ENCODE measurements at regions not wholly inside any gene's neighbourhood (a gene's known extent, or its start where the extent isn't known, plus 50 kb on each side); places are given as distances from the start of the nearest gene placed in this dataset.
"Not testable (repeated sequence)": the region's sequence is repeated elsewhere in the genome, so short reads cannot be mapped to it uniquely, and the experiment has no call there.

GRCh38 chr5:128701301-128701700, 163.3 kb upstream of the FBN2 start:
- Histone ChIP-seq H3K9me3 (ENCODE audit: control insufficient read depth in 2 of 2, low read length in 2 of 2) (no peaks in the 10 kb centered on the region), H3K27ac (ENCODE audit: insufficient read depth, low read length, poor library complexity, severe bottlenecking) (no peak overlapping the region), H3K4me1 (ENCODE audit: control insufficient read depth, insufficient read depth, low read length, poor library complexity, severe bottlenecking) (no peaks in the 10 kb centered on the region), H3K4me3 (ENCODE audit: low read depth, low read length) (no peak overlapping the region), H3K27me3 (ENCODE audit: control insufficient read depth, insufficient read depth, low read length) (no peaks in the 10 kb centered on the region), H3K36me3 (ENCODE audit: control insufficient read depth, insufficient read depth, low read length) (no peaks in the 10 kb centered on the region)
- H3K4me1 Mint-ChIP-seq: no peaks in the 10 kb centered on the region
- DNase-seq (no peak), ATAC-seq (ENCODE audit: low read depth in 2 of 2) (no peak)
- H3K27ac Mint-ChIP-seq: no peak overlapping the region
- H3K27me3 Mint-ChIP-seq: no peaks in the 10 kb centered on the region
- H3K9me3 Mint-ChIP-seq: peaks cover 0 to 13% (median 1%) of the 10 kb centered on the region in 7 donors
- H3K4me3 Mint-ChIP-seq: no peak overlapping the region
- no peaks in the 10 kb centered on the region for H3K36me3 Mint-ChIP-seq

- no peak overlapping the region for H3K4me3 ChIP-seq (ENCODE audit: low read depth, low read length)
- no peaks in the 10 kb centered on the region for H3K27me3 Mint-ChIP-seq
- H3K4me1 Mint-ChIP-seq: no peaks in the 10 kb centered on the region
- H3K4me1 ChIP-seq (ENCODE audit: control insufficient read depth, insufficient read depth, low read length, poor library complexity, severe bottlenecking): no peaks in the 10 kb centered on the region
- H3K27ac Mint-ChIP-seq: no peak overlapping the region
- no peaks in the 10 kb centered on the region for H3K36me3 ChIP-seq (ENCODE audit: control insufficient read depth, insufficient read depth, low read length)
- H3K4me3 Mint-ChIP-seq: no peak overlapping the region
- no peak overlapping the region for H3K27ac ChIP-seq (ENCODE audit: insufficient read depth, low read length, poor library complexity, severe bottlenecking)
- DNase-seq (no peak), ATAC-seq (ENCODE audit: low read depth in 2 of 2) (no peak)
- no peaks in the 10 kb centered on the region for H3K36me3 Mint-ChIP-seq
- H3K9me3 ChIP-seq (ENCODE audit: control insufficient read depth in 2 of 2, low read length in 2 of 2): no peaks in the 10 kb centered on the region
- peaks cover 0 to 13% (median 3%) of the 10 kb centered on the region in 7 donors for H3K9me3 Mint-ChIP-seq
- no peaks in the 10 kb centered on the region for H3K27me3 ChIP-seq (ENCODE audit: control insufficient read depth, insufficient read depth, low read length)
These were observed 165.3 kb upstream of the FBN2 start for GRCh38 chr5:128703322-128703721.

GRCh38 chr5:128706269-128706668, 168.2 kb upstream of the FBN2 start:
- Mint-ChIP-seq H3K4me3 (no peak overlapping the region), H3K9me3 (peaks cover 0 to 10% (median 4%) of the 10 kb centered on the region in 7 donors), H3K27ac (no peak overlapping the region), H3K36me3 (no peaks in the 10 kb centered on the region), H3K27me3 (no peaks in the 10 kb centered on the region), H3K4me1 (no peaks in the 10 kb centered on the region)
- Histone ChIP-seq H3K4me3 (ENCODE audit: low read depth, low read length) (no peak overlapping the region), H3K27me3 (ENCODE audit: control insufficient read depth, insufficient read depth, low read length) (no peaks in the 10 kb centered on the region), H3K27ac (ENCODE audit: insufficient read depth, low read length, poor library complexity, severe bottlenecking) (no peak overlapping the region), H3K36me3 (ENCODE audit: control insufficient read depth, insufficient read depth, low read length) (no peaks in the 10 kb centered on the region), H3K9me3 (ENCODE audit: control insufficient read depth in 2 of 2, low read length in 2 of 2) (no peaks in the 10 kb centered on the region), H3K4me1 (ENCODE audit: control insufficient read depth, insufficient read depth, low read length, poor library complexity, severe bottlenecking) (no peaks in the 10 kb centered on the region)
- ATAC-seq (ENCODE audit: low read depth in 2 of 2) (no peak), DNase-seq (no peak)

GRCh38 chr5:128708841-128709240, 170.8 kb upstream of the FBN2 start:
- Histone ChIP-seq H3K9me3 (ENCODE audit: control insufficient read depth in 2 of 2, low read length in 2 of 2) (no peaks in the 10 kb centered on the region), H3K27ac (ENCODE audit: insufficient read depth, low read length, poor library complexity, severe bottlenecking) (no peak overlapping the region), H3K36me3 (ENCODE audit: control insufficient read depth, insufficient read depth, low read length) (no peaks in the 10 kb centered on the region), H3K4me3 (ENCODE audit: low read depth, low read length) (no peak overlapping the region), H3K4me1 (ENCODE audit: control insufficient read depth, insufficient read depth, low read length, poor library complexity, severe bottlenecking) (no peaks in the 10 kb centered on the region), H3K27me3 (ENCODE audit: control insufficient read depth, insufficient read depth, low read length) (no peaks in the 10 kb centered on the region)
- H3K4me1 Mint-ChIP-seq: no peaks in the 10 kb centered on the region
- H3K27me3 Mint-ChIP-seq: no peaks in the 10 kb centered on the region
- H3K27ac Mint-ChIP-seq: no peak overlapping the region
- H3K9me3 Mint-ChIP-seq: peaks cover 0 to 10% (median 0%) of the 10 kb centered on the region in 7 donors
- DNase-seq (no peak), ATAC-seq (ENCODE audit: low read depth in 2 of 2) (no peak)
- no peak overlapping the region for H3K4me3 Mint-ChIP-seq
- no peaks in the 10 kb centered on the region for H3K36me3 Mint-ChIP-seq

GRCh38 chr5:128711216-128711615, 173.2 kb upstream of the FBN2 start:
- Mint-ChIP-seq H3K4me3 (no peak overlapping the region), H3K9me3 (peaks cover 0 to 6% (median 0%) of the 10 kb centered on the region in 7 donors), H3K27me3 (no peaks in the 10 kb centered on the region), H3K4me1 (no peaks in the 10 kb centered on the region), H3K36me3 (no peaks in the 10 kb centered on the region), H3K27ac (no peak overlapping the region)
- Histone ChIP-seq H3K4me1 (ENCODE audit: control insufficient read depth, insufficient read depth, low read length, poor library complexity, severe bottlenecking) (no peaks in the 10 kb centered on the region), H3K4me3 (ENCODE audit: low read depth, low read length) (no peak overlapping the region), H3K27me3 (ENCODE audit: control insufficient read depth, insufficient read depth, low read length) (no peaks in the 10 kb centered on the region), H3K9me3 (ENCODE audit: control insufficient read depth in 2 of 2, low read length in 2 of 2) (no peaks in the 10 kb centered on the region), H3K27ac (ENCODE audit: insufficient read depth, low read length, poor library complexity, severe bottlenecking) (no peak overlapping the region), H3K36me3 (ENCODE audit: control insufficient read depth, insufficient read depth, low read length) (no peaks in the 10 kb centered on the region)
- no peak for ATAC-seq (ENCODE audit: low read depth in 2 of 2)
- DNase-seq: no peak

GRCh38 chr5:128714551-128714950, 176.5 kb upstream of the FBN2 start:
- no peak overlapping the region for H3K27ac Mint-ChIP-seq
- DNase-seq (no peak), ATAC-seq (ENCODE audit: low read depth in 2 of 2) (no peak)
- no peak overlapping the region for H3K4me3 ChIP-seq (ENCODE audit: low read depth, low read length)
- no peak overlapping the region for H3K27ac ChIP-seq (ENCODE audit: insufficient read depth, low read length, poor library complexity, severe bottlenecking)
- peaks cover 0 to 13% (median 0%) of the 10 kb centered on the region in 7 donors for H3K9me3 Mint-ChIP-seq
- H3K4me1 Mint-ChIP-seq: no peaks in the 10 kb centered on the region
- H3K36me3 Mint-ChIP-seq: no peaks in the 10 kb centered on the region
- H3K4me1 ChIP-seq (ENCODE audit: control insufficient read depth, insufficient read depth, low read length, poor library complexity, severe bottlenecking): no peaks in the 10 kb centered on the region
- no peak overlapping the region for H3K4me3 Mint-ChIP-seq
- H3K27me3 ChIP-seq (ENCODE audit: control insufficient read depth, insufficient read depth, low read length): no peaks in the 10 kb centered on the region
- no peaks in the 10 kb centered on the region for H3K27me3 Mint-ChIP-seq
- H3K36me3 ChIP-seq (ENCODE audit: control insufficient read depth, insufficient read depth, low read length): no peaks in the 10 kb centered on the region
- no peaks in the 10 kb centered on the region for H3K9me3 ChIP-seq (ENCODE audit: control insufficient read depth in 2 of 2, low read length in 2 of 2)

GRCh38 chr5:128722551-128722950, 184.5 kb upstream of the FBN2 start:
- H3K36me3 Mint-ChIP-seq: no peaks in the 10 kb centered on the region
- no peak overlapping the region for H3K4me3 ChIP-seq (ENCODE audit: low read depth, low read length)

GRCh38 chr5:128730021-128730420, 192.0 kb upstream of the FBN2 start:
- H3K36me3 ChIP-seq (ENCODE audit: control insufficient read depth, insufficient read depth, low read length); H3K9me3 ChIP-seq (ENCODE audit: control insufficient read depth in 2 of 2, low read length in 2 of 2); H3K27ac Mint-ChIP-seq; H3K36me3 Mint-ChIP-seq; H3K27me3 ChIP-seq (ENCODE audit: control insufficient read depth, insufficient read depth, low read length); H3K4me1 ChIP-seq (ENCODE audit: control insufficient read depth, insufficient read depth, low read length, poor library complexity, severe bottlenecking); ATAC-seq (ENCODE audit: low read depth in 2 of 2); H3K4me1 Mint-ChIP-seq; H3K27me3 Mint-ChIP-seq; H3K27ac ChIP-seq (ENCODE audit: insufficient read depth, low read length, poor library complexity, severe bottlenecking); H3K4me3 ChIP-seq (ENCODE audit: low read depth, low read length); H3K4me3 Mint-ChIP-seq; DNase-seq: not testable (repeated sequence)
- peaks cover 0 to 12% (median 2%) of the 10 kb centered on the region in 7 donors for H3K9me3 Mint-ChIP-seq

More at GRCh38 chr5:128722551-128722950, 184.5 kb upstream of the FBN2 start:
- H3K4me3 Mint-ChIP-seq: no peak overlapping the region
- H3K9me3 Mint-ChIP-seq: peaks cover 2 to 13% (median 4%) of the 10 kb centered on the region in 7 donors
- Histone ChIP-seq H3K4me1 (ENCODE audit: control insufficient read depth, insufficient read depth, low read length, poor library complexity, severe bottlenecking) (no peaks in the 10 kb centered on the region), H3K27me3 (ENCODE audit: control insufficient read depth, insufficient read depth, low read length) (no peaks in the 10 kb centered on the region), H3K36me3 (ENCODE audit: control insufficient read depth, insufficient read depth, low read length) (no peaks in the 10 kb centered on the region), H3K9me3 (ENCODE audit: control insufficient read depth in 2 of 2, low read length in 2 of 2) (no peaks in the 10 kb centered on the region), H3K27ac (ENCODE audit: insufficient read depth, low read length, poor library complexity, severe bottlenecking) (no peak overlapping the region)
- no peak overlapping the region for H3K27ac Mint-ChIP-seq
- peaks cover 0 to 2% (median 0%) of the 10 kb centered on the region in 4 donors for H3K4me1 Mint-ChIP-seq
- no peak for ATAC-seq (ENCODE audit: low read depth in 2 of 2)
- no peaks in the 10 kb centered on the region for H3K27me3 Mint-ChIP-seq
- no peak for DNase-seq

Data from CD4-positive, CD25-positive, alpha-beta regulatory T cell (primary cell).